Sigmoid colon (tissue), 4 donors: ENCODE measurements at regions not wholly inside any gene's neighbourhood (a gene's known extent, or its start where the extent isn't known, plus 50 kb on each side); places are given as distances from the start of the nearest gene placed in this dataset.

Experiments used
- EP300 ChIP-seq, 4 donors: sonication (generic); formaldehyde crosslinking; IDR thresholded peaks; one replicate each; pipeline ENCODE4 v1.6.1; 2017; ENCODE audit warnings: antibody characterized with exemption in 4 of 4
- POLR2AphosphoS5 ChIP-seq, 4 donors: sonication (generic); formaldehyde crosslinking; IDR thresholded peaks; one replicate each; pipeline ENCODE4 v1.6.1; 2017; ENCODE audit warnings: antibody characterized with exemption in 4 of 4
- TF ChIP-seq, protein P1 (sequence below), 4 experiments: fragments of 450-650 bp in 3 of 4; fragments of 200-600 bp in 1 of 4; IDR thresholded peaks; one replicate each; pipeline ENCODE4 v1.5.1; 2016 to 2019; ENCODE audit warnings: antibody characterized with exemption in 4 of 4, mild to moderate bottlenecking in 3 of 4, moderate library complexity in 2 of 4

DNA sequence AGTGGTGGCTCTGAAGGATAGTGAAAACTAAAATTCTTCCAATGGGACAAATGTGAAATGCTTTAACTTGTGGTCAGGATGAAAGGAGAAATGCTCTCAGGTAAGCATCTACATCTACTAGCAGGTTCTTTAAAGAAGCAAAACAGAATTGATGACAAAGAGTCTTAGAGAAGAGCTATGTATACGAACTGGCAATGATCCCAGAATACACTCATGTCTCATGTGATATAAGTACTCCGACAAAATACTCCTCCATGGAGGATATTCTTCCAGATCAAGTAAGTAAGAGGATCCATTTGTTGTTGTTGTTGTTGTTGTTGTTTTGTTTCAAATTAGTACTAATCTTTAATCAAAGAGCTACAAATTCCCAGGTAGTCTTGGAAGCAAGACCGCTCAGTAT, 174.0 kb upstream of the ATP1B1 start:
- TF ChIP-seq, protein P1, sequence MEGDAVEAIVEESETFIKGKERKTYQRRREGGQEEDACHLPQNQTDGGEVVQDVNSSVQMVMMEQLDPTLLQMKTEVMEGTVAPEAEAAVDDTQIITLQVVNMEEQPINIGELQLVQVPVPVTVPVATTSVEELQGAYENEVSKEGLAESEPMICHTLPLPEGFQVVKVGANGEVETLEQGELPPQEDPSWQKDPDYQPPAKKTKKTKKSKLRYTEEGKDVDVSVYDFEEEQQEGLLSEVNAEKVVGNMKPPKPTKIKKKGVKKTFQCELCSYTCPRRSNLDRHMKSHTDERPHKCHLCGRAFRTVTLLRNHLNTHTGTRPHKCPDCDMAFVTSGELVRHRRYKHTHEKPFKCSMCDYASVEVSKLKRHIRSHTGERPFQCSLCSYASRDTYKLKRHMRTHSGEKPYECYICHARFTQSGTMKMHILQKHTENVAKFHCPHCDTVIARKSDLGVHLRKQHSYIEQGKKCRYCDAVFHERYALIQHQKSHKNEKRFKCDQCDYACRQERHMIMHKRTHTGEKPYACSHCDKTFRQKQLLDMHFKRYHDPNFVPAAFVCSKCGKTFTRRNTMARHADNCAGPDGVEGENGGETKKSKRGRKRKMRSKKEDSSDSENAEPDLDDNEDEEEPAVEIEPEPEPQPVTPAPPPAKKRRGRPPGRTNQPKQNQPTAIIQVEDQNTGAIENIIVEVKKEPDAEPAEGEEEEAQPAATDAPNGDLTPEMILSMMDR (IDR thresholded peaks at IDR 0.05) = no peak
- TF ChIP-seq POLR2AphosphoS5 (IDR thresholded peaks at IDR 0.05) = no peak
- TF ChIP-seq EP300 (IDR thresholded peaks at IDR 0.05) = no peak
